ENCODE measurements at regions not wholly inside any gene's neighbourhood (a gene's known extent, or its start where the extent isn't known, plus 50 kb on each side); places are given as distances from the start of the nearest gene placed in this dataset.

DNA sequence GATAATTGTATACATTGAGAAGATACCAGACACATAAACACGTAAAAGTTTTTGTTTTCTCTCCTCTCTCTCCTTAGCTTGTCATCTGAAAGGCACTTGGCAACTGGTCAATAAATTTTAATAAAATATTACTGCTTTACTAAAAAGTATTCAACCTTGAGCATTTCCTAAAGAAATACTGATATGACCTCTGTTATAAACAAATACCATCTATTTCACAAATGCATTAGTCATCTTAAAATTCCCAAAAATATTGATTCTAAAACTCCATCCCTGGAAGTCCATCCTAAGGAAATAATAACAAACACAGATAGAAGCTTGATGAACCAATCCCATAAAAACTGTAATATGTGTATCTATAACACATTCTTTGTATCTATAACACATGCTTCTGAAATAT is 483.2 kb downstream of the TLR4 start:
- TF ChIP-seq, protein P1, sequence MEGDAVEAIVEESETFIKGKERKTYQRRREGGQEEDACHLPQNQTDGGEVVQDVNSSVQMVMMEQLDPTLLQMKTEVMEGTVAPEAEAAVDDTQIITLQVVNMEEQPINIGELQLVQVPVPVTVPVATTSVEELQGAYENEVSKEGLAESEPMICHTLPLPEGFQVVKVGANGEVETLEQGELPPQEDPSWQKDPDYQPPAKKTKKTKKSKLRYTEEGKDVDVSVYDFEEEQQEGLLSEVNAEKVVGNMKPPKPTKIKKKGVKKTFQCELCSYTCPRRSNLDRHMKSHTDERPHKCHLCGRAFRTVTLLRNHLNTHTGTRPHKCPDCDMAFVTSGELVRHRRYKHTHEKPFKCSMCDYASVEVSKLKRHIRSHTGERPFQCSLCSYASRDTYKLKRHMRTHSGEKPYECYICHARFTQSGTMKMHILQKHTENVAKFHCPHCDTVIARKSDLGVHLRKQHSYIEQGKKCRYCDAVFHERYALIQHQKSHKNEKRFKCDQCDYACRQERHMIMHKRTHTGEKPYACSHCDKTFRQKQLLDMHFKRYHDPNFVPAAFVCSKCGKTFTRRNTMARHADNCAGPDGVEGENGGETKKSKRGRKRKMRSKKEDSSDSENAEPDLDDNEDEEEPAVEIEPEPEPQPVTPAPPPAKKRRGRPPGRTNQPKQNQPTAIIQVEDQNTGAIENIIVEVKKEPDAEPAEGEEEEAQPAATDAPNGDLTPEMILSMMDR (IDR thresholded peaks at IDR 0.05): no peak
- TF ChIP-seq POLR2A (IDR thresholded peaks at IDR 0.05): no peak
